CD4-positive, alpha-beta T cell treated with Interleukin-10 for 1 hour (primary cell): ENCODE measurements at regions not wholly inside any gene's neighbourhood (a gene's known extent, or its start where the extent isn't known, plus 50 kb on each side); places are given as distances from the start of the nearest gene placed in this dataset.

Source experiments
- DNase-seq: peaks from one replicate; pipeline ENCODE4 v3.0.0-alpha.2; 2020

GRCh38 chr4:117971403-117971802 lies 62.9 kb upstream of the NDST3 start:
- DNase-seq, result no peak

- DNase-seq, result no peak
These were observed 50.5 kb upstream of the NDST3 start for GRCh38 chr4:117983541-117984365.

GRCh38 chr4:117984366-117984680 lies 50.0 kb upstream of the NDST3 start:
- no peak for DNase-seq
